Hematopoietic multipotent progenitor cell treated with erythropoietin and hydrocortisone succinate and interleukin-3 and kit ligand, for 6 days (in vitro differentiated cells): ENCODE measurements at regions not wholly inside any gene's neighbourhood (a gene's known extent, or its start where the extent isn't known, plus 50 kb on each side); places are given as distances from the start of the nearest gene placed in this dataset.

ENCODE experiments used
- DNase-seq: peaks from one replicate; pipeline ENCODE4 v3.0.0-alpha.2; 2015

DNA sequence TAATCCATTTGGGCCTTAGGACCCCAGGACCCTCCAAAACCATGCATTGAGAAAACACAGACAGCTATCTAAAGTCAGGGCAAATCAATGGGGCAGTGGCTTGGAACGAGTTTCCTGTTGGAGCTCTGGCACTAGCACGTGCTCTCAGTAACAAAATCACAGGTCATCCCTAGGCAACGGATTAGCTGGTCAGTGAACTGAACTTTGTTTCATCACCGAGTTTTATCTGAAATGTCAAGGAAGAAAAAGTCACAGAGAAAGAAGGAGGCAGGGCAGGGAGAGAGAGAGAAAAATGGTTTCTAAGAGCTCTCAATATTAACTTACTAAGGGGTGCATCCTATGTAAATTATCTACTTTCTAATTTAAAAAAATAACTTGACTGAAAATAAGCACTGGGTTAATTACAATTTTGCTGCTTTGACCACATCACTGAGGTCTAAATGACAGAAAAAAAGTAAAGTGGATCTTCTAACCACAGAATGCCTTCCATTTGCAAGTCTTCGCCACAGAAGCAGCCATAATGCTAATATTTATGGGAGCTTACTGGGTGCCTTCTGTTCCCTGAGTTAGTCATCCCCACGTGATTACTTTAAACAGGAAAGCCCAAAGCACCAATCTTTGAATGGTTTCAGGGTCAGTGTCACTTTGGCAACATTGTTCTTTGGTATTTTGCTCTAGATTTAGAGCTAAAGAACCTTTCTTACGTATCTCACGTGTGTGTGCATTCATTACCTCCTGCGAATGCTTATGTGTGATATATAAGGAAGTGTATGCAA, 503.9 kb downstream of the RASEF start:
- no peak for DNase-seq

DNA sequence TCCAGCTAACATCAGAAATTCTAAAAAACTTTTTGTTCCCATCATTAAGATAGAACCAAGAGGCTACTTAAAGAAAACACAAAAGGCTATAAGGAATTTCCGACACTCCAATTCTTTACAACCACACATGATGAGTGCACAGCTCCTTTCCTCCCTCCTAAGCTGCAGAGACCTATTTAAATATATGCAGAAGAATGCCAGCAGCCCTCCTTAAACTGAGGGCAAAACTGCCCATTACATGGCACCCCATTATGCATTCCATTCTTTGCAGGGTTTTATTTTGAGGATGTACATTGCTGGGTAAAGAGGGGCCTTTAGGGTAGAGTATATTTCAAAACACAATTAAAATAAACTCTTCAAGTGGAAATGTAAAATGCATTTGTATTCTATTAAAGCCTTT, 502.9 kb downstream of the RASEF start:
- DNase-seq = no peak

GRCh38 chr9:82560457-82560904, 502.5 kb downstream of the RASEF start:
- DNase-seq = no peak

DNA sequence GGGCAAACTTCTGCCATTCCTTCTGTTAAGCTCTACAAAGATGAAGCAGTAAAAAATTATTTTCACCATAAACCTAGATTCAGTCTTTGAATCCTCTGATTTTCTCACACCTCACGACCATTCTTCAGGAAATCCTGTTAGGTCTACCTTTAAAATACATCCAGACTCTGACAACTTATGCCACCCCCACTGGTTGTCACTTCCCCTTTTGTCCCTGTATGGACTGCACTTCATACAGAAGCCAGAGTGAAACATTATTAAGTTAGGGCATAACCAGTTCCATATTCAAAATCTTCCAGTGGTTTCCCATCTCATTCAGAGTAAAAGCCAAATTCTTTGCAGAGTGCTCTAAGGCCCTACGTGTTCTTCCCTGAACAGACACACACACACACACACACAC, 499.8 kb downstream of the RASEF start:
- no peak for DNase-seq

DNA sequence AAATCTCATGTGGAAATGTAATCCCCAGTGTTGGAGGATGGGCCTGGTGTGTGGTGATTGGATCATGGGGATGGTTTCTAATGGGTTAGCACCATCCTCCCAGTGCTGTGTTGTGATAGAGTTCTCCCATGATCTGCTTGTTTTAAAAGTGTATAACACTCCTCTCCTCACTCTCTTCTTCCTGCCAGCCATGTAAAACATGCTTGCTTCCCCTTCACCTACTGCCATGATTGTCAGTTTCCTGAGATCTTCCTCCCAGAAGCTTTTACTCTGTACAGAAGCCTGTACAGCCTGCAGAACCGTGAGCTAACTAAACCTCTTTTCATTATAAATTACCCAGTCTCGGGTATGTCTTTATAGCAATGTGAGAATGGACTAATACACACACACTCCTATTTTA, 499.1 kb downstream of the RASEF start:
- DNase-seq = no peak

GRCh38 chr9:82565188-82565969, 497.6 kb downstream of the RASEF start:
- DNase-seq = no peak

DNA sequence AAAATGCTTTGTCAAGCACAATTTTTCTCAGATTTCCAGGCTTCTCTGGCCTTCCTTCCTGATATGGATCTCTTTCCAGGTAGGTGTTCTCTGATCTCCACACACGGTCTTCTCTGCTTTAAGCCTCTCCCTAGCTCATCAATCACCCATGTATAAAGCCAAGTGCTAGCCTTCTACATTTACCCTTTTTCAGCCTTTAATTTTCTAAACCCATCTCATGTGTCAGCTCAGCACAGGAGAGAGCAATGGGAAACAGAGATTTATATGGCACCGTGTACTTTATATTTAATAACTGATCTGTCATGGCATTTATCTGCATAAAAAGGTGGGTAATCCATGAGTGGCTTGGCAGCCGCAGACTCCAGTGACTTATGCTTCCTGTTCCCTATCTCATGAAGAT, 495.0 kb downstream of the RASEF start:
- DNase-seq = no peak

- no peak for DNase-seq
These were observed 492.7 kb downstream of the RASEF start for GRCh38 chr9:82570226-82570625.

- no peak for DNase-seq
These were observed 491.4 kb downstream of the RASEF start for GRCh38 chr9:82571540-82571939.

- no peak for DNase-seq
These were observed 490.8 kb downstream of the RASEF start for GRCh38 chr9:82572146-82572545.

DNA sequence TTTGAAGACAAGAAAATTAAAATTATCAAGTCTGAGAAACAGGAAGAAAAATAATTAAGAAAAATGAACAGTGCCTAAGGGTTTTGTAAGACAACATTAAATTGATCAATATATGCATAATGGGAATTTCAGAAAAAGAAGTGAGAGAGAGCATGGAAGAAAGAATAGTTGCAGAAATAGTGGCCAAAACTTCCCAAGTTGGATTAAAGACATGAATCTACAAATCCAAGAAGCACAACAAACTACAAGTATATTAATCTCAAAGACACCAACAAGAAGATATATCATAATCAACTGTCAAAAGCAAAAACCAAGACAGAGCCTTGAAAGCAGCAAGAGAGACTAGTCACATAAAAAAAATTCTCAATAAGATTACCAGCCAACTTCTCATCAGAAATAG, 488.0 kb downstream of the RASEF start:
- no peak for DNase-seq

DNA sequence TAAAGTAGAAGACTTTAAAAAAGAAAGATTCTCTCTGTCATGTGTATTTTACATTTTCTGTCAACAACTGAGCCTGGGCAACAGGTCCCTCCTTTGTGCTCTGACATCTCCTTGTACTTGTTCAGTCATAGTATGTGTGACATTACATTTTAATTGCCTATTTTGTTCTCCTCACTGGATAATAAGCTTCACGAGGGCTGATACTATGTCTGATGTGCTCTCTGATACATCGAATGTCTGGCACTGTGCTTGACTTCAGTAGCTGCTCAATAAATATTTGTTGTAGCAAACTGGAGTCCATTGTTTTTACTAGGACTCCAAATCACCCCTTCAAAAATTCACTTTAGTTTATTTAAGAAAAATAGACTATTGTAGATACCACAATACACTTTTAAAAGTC, 482.0 kb downstream of the RASEF start:
- DNase-seq = no peak

- no peak for DNase-seq
These were observed 481.4 kb downstream of the RASEF start for GRCh38 chr9:82581516-82581915.

GRCh38 chr9:82581935-82582334, 481.0 kb downstream of the RASEF start:
- DNase-seq = no peak

- no peak for DNase-seq
These were observed 480.2 kb downstream of the RASEF start for GRCh38 chr9:82582693-82583092.

DNA sequence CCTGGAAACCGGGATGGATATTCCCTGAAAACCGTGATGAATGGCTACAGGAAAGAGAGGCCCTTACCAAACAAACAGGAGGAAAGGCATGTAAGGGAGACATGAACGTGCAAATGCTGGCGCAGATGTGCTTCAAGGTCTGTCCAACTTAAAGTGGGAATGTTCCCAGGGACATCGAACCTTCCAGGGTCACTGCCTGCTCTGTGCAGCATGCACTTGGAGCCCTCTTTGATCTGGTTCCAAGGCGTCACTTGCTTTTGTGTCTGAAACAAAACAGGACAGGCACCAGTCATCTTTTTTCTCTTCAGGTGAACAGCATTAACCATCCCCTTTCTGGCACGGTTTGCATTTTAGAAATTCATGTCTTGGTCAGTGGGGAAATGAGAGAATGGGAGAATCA, 479.4 kb downstream of the RASEF start:
- no peak for DNase-seq

- no peak for DNase-seq
These were observed 478.5 kb downstream of the RASEF start for GRCh38 chr9:82584349-82584863.

GRCh38 chr9:82586918-82587356, 476.0 kb downstream of the RASEF start:
- DNase-seq = no peak

- DNase-seq = no peak
These were observed 474.4 kb downstream of the RASEF start for GRCh38 chr9:82588301-82589180.

GRCh38 chr9:82590845-82591244, 472.1 kb downstream of the RASEF start:
- no peak for DNase-seq

DNA sequence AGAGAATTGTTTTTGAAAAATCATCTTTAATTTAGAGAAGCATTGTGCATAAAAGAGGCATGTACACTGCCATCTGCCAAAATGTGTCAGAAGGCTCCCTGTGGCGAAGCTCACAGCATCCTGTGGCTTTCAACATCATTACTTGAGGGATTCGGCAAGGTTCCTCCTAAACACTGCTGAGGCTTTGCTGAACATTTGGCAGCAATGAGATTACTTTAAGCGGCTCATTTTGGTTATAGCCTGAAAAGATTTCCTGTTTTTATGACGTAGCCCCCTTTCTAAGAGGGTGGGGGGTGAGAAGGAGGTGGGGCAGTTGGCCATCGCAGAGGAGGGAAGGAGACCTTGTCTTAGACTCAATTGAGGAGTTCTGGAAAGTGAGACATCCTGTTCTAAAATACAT, 469.4 kb downstream of the RASEF start:
- DNase-seq = peak; percentile 2

DNA sequence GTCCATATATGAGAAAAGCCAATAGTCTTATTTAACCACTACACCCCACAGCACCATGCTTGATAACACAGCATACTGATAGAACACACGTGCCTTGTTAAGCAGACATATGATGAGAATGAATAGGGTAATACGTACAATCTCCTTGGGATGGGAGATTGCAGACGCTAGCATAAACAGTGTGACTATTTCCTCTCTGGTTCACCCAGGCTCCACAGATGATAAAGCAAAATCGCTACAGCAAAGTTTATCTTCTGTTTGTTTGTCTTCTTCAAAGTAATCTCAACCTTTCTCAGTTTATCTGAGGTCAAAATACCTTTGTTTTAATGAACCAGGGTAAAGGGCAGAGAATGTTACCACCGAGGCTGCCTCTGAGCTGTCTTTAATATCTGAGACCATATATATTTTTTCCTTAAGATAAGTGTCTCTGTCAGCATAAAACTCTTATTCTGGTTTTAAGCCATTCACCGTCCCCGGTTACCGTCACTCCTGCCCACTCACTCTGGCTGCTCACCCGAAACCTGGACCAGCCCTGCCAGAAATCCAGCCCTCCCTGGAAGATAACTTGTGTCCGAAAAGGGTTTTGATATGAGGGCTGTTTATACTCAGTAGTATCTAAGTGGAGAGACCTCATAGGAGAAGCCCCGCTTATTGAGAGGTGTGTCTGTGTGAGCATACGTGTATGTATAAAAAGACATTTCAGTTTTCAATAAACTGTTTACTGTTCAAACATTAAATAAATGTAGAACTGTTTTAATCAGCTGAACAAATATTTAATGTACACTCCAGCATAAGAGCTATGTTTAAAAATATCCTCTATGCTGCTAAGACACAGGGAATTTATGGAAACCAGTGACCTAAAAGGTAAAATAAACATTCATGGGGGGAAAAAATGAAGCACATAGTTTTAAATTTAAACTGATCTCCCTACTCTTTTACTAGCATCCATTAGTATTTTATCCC, 465.4 kb downstream of the RASEF start:
- no peak for DNase-seq
